ENCODE measurements at regions not wholly inside any gene's neighbourhood (a gene's known extent, or its start where the extent isn't known, plus 50 kb on each side); places are given as distances from the start of the nearest gene placed in this dataset.

- no peak for DNase-seq
Measured at GRCh38 chr10:132467464-132468149, 70.0 kb upstream of the INPP5A start.

- no peak for DNase-seq
Measured at GRCh38 chr10:132468216-132468615, 69.4 kb upstream of the INPP5A start.

- no peak for DNase-seq
Measured at GRCh38 chr10:132468651-132469050, 68.9 kb upstream of the INPP5A start.

- DNase-seq, result peak in 5 of 56 donors; percentile 30 to 38 (median 31)
Measured at GRCh38 chr10:132469197-132469884, 68.2 kb upstream of the INPP5A start.

- no peak for DNase-seq
Measured at GRCh38 chr10:132470410-132471124, 67.0 kb upstream of the INPP5A start.

GRCh38 chr10:132471125-132471451 is 66.5 kb upstream of the INPP5A start:
- DNase-seq, result no peak

- no peak for DNase-seq
Measured at GRCh38 chr10:132471484-132471883, 66.1 kb upstream of the INPP5A start.

GRCh38 chr10:132475086-132475485 is 62.5 kb upstream of the INPP5A start:
- DNase-seq, result no peak

GRCh38 chr10:132476146-132477065 is 61.2 kb upstream of the INPP5A start:
- no peak for DNase-seq

GRCh38 chr10:132477066-132477397 is 60.6 kb upstream of the INPP5A start:
- DNase-seq, result no peak

GRCh38 chr10:132477398-132478340 is 59.9 kb upstream of the INPP5A start:
- DNase-seq, result no peak

- no peak for DNase-seq
Measured at GRCh38 chr10:132478341-132479023, 59.1 kb upstream of the INPP5A start.

GRCh38 chr10:132479024-132479602 is 58.5 kb upstream of the INPP5A start:
- DNase-seq, result no peak

- DNase-seq, result no peak
Measured at GRCh38 chr10:132479603-132480221, 57.9 kb upstream of the INPP5A start.

GRCh38 chr10:132480356-132480755 is 57.2 kb upstream of the INPP5A start:
- DNase-seq, result no peak

GRCh38 chr10:132481690-132482089 is 55.9 kb upstream of the INPP5A start:
- no peak for DNase-seq

GRCh38 chr10:132482090-132482800 is 55.3 kb upstream of the INPP5A start:
- peak in 1 of 56 donors; percentile 16 for DNase-seq

- DNase-seq, result no peak
Measured at GRCh38 chr10:132483394-132483793, 54.2 kb upstream of the INPP5A start.

All from amygdala (tissue), 56 donors.